GM19372 (cell line): ENCODE measurements at regions not wholly inside any gene's neighbourhood (a gene's known extent, or its start where the extent isn't known, plus 50 kb on each side); places are given as distances from the start of the nearest gene placed in this dataset.

Experiments used
- ATAC-seq: cut with Tn5 transposase; IDR thresholded peaks from one replicate; pipeline ENCODE4 v1.9.1; 2021; ENCODE audit warnings: mild to moderate bottlenecking, low read depth, moderate library complexity; ENCODE audit not compliant: unreplicated experiment

DNA sequence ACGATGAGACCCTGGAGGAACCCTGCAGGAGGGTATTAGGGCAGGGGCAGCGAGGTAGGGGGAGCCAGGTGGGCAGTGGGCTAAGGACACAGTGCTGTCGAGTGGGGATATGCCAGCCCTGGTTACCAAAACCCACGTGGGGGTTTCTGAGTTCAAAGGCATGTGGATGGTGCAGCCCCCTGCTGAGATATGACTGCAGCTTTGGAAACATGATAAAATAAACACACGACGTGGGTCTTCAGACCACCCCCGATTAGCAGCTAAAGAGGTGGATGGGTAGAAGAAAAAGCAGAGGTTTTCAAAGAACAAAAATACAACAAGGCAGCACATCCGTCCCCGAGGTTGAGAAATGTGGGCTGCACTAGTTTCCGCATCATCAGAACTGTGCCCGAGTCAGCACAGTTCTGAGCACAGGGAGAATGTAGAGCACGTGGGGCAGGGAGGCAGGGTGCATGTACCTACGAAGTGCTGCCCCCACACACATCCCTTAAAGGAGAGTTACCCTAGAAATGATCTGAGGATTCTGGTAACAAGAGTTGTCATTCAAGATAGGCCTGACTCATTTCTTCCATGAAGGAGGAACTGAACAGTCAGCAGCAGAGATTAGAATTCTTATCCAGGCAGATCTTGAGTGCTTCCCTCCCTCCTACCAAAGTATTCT, 121.3 kb downstream of the RPLP1 start:
- no peak for ATAC-seq

DNA sequence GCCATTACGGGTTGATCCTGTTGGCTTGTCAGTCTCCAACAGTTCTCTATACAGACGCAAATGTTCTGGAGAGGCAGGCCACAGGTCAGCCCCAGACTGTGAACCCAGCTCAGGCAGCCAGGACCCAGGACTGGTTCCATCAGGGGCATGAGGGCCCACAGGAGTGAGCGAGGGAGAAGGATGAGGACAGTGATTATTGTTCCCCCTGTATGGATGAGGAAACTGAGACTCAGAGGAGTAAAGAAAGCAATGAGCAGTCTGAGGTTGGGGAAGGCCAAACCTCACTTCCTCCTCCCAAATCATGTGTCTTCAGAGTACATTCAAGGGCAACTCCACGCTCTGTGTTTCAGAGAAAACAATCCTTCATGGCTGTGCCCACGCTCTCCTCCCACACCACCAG, 121.9 kb downstream of the RPLP1 start:
- no peak for ATAC-seq

DNA sequence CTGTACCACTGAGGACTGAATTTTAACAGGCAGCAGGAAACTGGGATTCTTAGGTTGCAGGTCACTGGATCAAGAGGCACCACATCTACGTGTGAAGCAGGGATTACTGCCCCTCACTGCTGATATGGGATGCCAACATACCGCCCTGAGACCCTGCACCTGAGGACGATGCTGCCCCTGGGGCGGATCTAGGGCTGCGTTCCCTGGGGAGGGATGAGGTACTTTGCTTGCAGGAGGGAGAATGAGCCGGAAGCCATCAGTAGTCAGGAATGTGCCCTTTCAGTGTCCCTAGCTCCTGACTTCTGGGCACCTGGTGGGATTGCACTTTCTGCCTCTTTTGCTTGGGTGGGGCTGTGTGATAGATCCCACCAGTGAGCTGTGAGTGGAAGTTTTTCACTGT, 122.8 kb downstream of the RPLP1 start:
- no peak for ATAC-seq

DNA sequence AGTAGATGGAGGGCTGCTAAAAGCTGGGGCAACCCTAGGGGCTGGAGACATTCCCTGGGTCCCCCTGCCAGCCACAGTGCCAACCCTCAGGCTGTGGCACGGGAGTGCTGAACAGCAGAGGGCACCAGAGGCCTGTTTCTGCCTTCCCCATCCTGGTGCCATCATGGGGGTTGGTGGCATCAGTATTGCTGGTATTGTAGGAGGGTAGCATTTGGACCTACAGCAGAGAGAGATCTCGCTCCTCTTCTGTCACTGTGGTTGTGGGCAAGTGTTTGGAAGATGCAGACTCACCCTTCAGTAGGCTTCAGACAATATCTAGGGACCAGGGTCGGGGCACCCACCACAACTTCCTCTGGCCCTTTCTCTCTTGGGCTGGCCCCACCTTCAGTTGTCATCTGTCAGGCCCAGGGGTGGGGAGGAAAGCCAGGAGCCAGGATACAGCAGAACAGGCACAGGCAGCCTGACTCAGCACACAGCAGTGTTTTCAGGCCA, 123.5 kb downstream of the RPLP1 start:
- ATAC-seq: no peak

DNA sequence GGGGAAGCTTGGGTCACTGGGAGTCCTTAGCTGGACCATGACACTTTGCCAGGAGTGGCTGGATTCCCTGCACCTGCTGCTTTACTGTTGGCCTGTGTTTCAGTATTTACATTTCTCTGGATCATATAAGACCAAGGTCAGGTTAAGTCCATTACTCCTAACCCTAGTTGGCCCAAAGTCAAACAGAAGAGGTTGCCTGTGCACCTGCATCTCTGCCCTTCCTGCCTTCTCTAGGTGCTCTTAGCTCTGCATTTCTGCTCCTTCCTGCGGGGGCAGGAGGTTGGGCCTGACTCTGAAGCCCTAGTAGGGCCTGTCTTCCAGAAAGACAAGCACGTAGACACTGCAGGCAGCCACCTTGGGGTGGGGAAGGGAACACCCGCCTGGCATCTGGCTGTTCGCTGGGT, 124.3 kb downstream of the RPLP1 start:
- no peak for ATAC-seq

DNA sequence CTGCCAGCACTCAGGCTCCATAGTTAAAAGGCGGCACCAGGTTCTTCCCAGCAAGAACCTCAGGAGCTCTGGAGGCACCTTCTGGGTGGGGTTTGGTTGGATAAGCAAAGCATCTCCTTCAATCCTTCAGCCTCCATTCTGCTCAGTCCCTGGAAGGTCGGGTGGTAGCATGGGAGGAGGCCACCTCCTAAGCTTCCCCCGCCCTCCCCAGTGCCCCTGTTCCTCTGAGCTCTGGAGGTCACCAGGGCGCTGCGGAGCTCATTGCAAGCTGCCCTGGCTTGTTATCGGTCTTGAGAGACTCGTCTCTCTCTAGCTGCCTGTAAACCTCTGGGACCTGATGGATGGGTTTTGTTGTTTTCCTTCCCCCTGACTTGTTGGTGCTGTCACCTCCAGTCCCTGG, 124.8 kb downstream of the RPLP1 start:
- ATAC-seq: no peak

DNA sequence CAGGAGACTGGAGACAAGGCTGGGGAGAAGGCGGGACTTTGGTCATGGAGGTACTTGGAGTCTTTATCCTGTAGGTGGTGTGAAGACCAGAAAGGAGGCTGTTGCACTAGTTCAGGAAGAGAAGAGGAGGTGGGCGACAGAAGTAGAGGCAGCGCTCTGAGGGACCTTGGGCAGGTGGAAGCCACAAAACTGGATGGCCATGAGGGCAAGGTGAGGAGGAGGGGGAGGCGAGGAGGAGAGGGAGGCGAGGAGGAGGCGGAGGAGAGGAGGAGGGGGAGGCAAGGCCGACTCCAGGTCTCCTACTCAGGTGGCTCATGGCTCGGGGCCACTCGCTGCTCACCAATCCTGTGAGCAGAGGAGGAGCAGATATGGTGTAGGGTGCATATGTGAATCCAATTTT, 125.6 kb downstream of the RPLP1 start:
- no peak for ATAC-seq

DNA sequence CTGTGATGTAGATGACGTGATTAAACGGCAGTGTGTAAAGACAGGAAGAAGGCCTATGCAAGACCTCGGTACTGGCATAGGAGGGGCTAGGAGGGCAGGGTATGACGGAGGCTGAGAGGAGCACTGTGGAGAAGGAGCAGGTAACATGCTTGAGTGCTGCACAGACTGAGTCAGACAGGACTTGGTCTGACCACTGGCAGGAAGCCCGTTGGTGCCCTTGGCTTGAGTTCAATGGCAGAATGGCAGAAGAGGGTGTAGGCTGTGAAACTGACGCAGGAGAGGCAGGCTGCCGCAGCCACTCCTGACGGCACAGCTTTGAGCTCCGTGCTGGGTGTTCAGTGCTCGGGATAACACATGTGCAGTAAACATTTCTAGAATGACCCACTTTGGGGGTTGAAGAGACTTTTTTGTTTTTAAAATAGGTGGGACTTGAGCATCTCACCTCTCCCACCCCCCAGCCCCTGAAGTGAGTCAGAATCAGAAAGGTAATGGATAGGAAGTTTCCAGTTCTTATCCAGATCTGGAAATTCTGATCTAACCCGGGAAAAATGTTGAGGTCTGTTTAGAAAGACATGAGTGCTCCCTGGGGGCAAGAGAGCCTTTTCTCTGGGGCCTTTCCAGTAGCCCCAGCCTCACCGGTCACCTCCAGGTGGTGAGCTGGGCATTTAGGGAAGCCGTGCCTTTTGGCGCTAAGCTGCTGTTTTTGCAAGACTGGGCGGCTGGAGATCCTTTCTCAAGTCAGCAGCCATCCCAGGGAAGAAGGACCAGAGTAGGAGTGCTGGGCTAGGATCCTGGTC, 126.4 kb downstream of the RPLP1 start:
- ATAC-seq: no peak

DNA sequence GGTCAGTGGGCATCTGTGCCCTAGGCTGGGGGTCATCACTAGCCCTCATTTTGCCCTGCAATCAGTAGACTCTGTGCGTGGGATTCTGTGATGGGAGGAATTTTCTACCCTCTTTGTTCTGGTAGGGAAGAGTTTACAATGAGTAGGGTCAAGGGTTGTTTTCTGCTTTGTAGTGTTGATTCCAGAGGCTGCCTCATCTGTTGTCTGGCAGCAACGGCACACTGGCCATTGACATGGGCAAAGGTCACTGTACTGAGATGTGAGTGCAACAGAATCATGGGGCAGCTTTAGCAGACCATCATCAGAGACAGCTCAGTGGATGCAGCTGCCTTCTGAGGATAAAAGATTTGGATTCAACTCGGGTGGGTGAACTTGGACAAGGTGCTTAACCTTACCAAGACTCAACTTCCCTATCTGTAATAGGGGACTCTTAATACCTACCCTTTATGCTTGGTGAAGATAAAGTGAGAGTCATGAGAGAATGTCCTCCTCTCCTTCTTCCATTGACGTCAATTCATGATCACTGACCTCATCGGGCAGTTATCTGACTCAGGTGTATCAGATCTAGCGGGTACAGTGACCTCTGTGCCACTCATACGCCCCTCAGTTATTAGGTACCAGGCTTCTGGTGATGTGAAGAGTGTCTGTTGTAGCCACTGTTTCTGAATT, 127.5 kb downstream of the RPLP1 start:
- no peak for ATAC-seq

DNA sequence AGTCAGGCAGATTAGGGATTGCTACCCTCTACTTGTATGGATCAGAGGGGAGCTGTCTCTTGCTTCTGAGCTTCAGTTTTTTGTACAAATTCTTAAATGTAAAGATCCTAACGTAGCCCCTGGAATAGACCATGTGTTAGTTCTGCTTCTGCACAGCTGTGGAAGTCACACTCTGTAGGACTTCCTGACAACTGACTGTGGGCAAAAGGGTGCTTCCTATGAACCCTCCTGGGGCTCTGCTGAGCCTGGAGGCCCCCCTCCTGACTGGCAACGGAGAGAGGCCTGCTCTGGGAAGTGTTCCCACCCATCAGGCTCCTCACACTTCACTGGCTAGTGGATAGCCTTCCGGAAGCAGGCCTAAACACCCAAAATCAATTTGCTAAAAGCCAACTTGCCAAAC, 131.0 kb downstream of the RPLP1 start:
- ATAC-seq: no peak

DNA sequence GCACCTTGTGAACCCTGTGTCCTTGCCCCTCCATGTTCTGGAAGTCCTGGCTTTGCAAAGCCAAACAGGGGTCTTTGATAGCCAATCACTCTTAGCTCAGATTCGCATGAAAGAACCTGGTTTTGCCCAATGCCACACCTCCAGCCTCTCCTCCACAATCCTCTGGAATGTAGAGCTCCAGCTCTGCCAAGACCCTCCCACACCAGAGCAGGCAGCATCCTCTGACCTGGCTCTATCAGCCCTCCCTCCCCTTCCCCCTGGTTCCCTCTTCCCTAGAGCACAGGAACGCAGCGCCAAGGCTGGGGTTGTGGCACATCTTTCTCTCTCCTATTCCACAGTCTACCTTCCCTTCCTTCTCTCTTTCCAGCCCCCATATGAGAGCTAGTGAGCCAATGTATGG, 133.3 kb downstream of the RPLP1 start:
- ATAC-seq: no peak

DNA sequence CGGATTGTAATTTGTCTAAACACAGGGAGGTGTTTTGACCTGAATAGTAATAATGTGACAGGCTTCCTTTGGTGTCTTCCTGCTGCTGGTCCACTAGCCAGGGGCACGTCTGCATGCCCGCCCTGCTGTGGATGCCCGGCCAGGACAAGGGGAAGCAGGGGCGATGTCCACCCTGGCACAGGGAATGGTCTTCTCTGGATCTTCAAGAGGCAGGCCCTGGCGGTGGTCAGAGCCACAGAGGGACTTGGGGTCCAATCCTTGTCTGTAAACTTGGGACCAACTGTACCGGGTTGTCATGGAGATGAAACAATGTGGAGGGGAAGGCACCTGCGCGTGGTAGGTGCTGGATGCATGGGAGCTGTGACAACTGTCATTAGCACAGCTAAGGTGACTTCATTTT, 134.1 kb downstream of the RPLP1 start:
- ATAC-seq: no peak

DNA sequence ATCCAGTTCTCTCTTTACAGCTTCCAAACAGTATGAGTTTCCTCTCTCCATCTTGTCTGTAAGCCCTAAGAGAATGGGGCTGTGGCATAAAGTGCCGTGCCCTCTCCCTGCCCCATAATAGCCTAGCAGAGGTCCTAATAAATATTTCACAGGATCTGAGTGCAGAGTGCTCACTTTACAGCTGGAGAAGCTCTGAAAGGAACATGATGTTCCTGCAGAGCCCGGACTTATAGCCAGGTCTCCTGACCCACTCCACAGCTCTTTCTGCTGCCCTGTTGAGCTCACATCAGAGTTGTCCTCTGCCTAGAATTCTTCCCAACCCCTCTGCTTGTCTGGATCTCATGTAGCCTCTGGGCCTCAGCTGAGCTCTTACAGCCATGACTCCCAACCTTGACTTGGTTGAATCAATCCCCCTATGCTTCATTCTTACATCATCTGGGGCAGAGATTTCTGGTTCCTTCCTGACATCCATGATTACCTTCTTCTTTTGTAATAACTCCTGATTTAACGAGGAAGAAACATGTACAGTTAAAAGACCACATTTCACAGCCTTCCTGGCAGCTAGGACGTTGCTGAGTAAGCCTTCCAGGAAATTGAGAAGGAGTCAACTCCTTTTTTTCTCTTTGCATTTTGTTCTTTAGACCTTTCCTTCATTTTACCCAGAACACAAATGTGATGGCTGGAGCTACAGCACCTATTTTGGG, 135.3 kb downstream of the RPLP1 start:
- no peak for ATAC-seq

DNA sequence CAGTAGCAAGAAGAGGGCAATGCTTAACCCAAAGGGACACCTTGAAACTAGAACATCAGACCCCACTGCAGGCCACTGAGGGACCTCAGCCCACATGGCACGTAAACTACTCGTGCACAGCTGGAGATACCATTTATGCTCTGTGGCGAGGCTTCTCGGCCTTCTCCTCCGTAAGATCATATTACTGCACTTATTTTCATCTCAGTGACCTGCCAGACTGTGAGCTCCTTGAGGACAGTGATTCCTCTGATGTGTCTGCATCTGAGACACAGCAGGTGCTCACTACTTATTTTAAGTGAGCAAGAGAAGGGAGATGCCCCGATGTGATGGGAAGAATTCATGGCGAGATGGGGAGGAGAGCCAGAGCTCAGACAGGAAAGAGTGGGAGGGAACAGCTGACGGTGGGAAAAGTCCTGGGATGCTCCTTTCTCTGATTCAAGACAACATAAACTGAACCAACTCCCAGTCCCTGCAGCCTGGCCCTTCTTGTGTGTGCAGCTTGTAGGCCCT, 137.6 kb downstream of the RPLP1 start:
- ATAC-seq: no peak

DNA sequence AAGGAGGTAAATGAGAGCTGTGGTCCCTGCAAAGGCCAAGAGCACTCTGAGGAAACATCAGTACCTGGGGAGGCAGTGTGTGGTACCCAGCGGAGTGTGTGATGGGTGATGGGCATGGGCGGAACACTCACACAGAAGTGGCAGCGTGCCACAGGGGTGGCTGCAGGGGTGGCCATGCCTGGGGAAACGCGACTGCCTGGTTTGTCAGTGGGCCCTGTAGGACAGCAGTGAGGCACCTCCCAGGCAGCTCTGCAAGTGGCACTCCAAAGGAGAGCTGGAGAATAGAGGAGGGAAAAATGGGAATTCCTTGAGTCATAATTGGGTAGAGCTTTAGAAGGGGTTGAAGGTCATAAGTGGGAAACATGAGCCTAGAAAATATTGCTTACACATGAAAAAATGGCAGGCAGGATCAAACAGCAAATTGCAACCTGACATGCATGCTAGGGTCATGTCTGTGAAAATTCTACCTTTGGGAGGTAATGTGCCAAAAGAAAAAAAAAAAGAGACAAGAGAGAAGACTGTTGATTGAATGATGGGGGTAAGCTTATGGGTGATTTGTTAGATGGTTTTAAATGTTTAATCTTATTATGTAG, 138.4 kb downstream of the RPLP1 start:
- no peak for ATAC-seq

DNA sequence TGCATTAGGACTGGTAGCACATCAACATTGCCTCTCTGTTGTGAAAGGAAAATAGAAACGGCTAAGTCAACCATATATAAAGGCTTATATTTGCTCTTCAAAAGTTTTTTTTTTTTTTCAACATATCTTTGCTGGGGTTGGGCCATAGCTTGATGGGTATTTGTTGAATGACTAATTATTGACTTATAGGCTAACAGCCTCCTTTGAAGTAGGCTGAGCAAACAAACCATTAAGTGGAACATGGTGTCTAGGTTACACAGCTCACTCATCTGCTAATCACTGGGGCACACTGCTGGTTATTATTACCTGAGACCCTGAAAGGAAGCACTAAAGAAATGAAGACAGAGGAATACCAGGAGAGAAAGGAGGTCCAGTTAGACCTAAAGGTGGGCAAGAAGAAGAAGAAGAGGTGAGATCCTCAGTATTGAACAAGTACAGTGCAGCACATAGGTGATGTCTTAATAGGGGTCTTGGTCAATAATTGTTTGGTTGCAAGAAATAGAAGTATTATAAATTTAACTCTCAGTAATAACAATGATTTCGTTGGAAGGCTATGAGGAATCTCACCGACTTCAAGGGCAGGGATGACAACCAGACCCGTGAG, 139.4 kb downstream of the RPLP1 start:
- no peak for ATAC-seq

DNA sequence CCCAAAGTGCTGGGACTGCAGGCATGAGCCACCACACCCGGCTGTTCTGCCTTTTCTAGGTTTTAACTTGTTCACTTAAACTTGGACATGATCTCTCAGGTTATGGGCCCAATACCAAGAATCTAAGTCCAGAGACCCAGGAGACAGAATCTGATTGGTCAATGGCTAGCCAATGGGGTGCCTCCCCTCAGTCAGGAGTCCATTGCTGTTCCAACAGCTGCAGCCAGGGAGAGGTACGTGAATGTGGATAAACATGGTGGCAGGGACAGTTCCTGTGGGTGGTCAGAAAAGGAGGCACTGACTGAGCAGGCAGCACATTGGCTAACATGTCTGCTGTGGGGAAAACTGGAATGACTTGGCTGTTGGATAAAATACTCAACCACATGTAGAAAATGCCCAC, 140.3 kb downstream of the RPLP1 start:
- ATAC-seq: no peak

DNA sequence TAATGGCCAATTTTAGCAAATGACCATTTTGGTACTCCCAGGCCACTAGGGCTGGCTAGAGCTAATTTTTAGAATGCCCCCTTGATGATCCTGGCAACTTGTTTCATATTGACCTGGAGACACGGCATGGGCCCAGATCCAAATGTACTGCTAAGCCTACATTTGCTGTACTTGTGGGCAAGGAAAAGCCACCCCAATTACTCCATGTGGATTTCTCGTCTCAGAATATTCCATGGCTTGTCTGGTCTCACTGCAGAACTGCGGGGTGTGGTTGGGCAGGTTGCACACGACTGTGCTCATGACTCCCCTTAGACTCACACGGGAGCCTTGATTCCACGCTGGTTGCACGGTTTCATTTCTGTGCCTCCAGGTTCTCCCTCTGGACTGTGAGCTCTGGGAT, 140.9 kb downstream of the RPLP1 start:
- ATAC-seq: no peak

DNA sequence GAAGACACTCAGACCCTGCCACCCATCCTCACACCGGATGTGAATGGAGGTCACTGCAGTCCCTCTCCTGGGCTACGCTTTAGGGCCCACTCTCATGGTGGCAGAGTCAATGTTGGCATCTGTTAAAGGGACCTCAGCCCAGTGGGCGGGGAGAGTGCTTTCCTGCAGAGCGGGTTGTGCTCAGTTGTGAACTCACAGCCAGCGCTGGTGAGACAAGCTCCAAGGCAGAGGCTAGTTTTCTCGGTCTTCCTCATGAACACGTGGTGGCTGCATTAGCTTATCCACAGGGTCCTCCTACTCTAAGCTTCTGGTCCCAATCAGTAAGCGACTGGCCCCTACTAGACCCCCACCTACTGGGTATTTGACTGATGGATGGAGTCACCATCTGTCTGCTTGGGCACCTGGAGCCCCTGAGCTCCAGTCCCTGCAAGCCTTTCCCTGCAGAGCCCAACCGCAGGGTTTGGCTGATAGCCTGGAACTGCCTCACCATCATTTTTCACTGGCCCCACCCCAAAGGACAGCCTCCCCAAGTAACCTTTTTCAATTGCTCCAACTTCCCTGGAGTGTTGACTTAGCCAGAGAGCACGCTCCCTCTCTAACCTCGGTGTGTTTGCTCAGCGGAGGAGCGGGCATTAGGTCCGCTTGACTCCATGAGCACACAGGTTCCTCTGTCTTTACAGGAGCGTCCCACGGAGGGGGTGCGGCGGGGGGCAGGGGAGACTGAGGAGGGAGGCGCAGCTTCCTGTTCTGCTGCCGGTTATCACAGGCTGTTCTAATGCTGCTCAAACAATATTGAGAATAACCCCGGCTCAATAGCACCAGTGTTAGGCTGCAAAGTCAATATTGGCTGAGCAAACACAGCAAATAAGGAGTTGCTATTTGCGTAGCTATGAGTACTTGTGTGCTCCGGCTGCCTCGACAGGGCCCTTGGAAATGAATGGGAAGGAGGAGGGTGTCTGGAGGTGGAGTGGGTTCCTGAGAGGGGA, 141.7 kb downstream of the RPLP1 start:
- no peak for ATAC-seq
